ENCODE measurements at regions not wholly inside any gene's neighbourhood (a gene's known extent, or its start where the extent isn't known, plus 50 kb on each side); places are given as distances from the start of the nearest gene placed in this dataset.

DNA sequence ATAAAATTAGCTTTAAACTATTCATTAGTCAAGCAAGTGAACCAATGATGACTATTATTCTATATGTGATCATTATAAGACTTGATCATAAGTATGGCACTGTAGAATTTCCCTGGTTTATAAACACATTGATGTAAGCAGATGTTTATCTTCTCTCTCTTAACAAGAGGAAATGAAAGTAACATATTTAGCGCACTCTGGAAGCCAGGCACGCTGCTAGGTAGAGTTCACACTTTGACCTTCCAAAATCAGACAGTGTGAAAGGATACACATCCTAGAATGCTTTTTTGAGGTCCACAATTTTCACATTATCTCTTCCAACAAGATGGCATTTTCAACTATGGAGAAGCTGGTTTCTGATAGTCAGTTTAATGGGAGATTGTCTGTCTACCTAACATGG lies 529.4 kb upstream of the IGFBP3 start:
- Histone ChIP-seq H3K79me2 (ENCODE audit: insufficient read depth) (no peaks in the 10 kb centered on the region), H2AFZ (no peak overlapping the region), H3K4me2 (ENCODE audit: unreplicated experiment) (peak overlapping the region; percentile 24), H3K9me2 (ENCODE audit: insufficient read depth) (no peaks in the 10 kb centered on the region), H4K20me1 (ENCODE audit: insufficient read depth) (no peaks in the 10 kb centered on the region), H3K36me3 (ENCODE audit: low read depth) (no peaks in the 10 kb centered on the region), H3K27me3 (replicated peaks; ENCODE audit: insufficient read depth) (no peaks in the 10 kb centered on the region), H3K9me3 (ENCODE audit: low read depth) (no peaks in the 10 kb centered on the region), H3F3A (ENCODE audit: insufficient read depth) (peaks cover 18% of the 10 kb centered on the region), H3K4me3 (no peak overlapping the region), H3K9ac (no peak overlapping the region), H3K4me1 (ENCODE audit: insufficient read depth) (peaks cover 21% of the 10 kb centered on the region), H3K27ac (no peak overlapping the region; the same call in 1 of the 2 replicates)
- in situ Hi-C loops (cut with MboI), result no loop called here
- no peak for DNase-seq
- TF ChIP-seq EZH2phosphoT487 (IDR thresholded peaks at IDR 0.05; ENCODE audit: insufficient read depth, low read depth) (no peak), EZH2 (IDR thresholded peaks at IDR 0.05; ENCODE audit: insufficient read depth, poor library complexity, severe bottlenecking) (no peak)
- WGBS, 2 experiments (ENCODE audit: low coverage in 1 of 2, low lambda C conversion rate in 2 of 2, missing lambda C conversion rate in 2 of 2), result 80 to 85% methylated on average over 2 of the region's 2 CpGs

DNA sequence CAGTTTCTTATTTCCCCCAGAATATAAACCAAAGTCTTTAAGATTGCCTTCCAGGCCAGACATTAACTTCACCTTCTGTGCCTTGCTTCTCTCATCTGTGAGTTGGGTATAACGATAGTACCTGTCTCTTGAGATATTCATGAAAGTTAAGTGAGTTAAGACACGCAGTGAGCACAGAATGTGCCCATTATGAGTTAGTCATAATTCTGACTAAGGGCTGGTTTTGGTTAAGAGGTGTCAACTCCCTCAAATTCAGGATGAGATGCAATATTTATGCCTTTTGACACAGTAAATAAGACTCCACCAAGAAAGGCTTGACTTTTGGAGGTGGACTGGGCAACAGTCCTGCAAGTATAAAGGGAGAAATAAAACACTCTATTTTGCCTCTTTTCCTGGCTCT lies 528.7 kb upstream of the IGFBP3 start:
- H3K27ac ChIP-seq, result no peak overlapping the region
- in situ Hi-C loops (cut with MboI), result no loop called here
- no peaks in the 10 kb centered on the region for H3K79me2 ChIP-seq (ENCODE audit: insufficient read depth)
- H3K36me3 ChIP-seq (ENCODE audit: low read depth), result no peaks in the 10 kb centered on the region
- H3K4me2 ChIP-seq (ENCODE audit: unreplicated experiment), result no peak overlapping the region
- H2AFZ ChIP-seq, result peak overlapping the region; percentile 30; the same call in 1 of the 2 replicates
- 12 to 19% methylated on average over 2 of the region's 2 CpGs for WGBS, 2 experiments (ENCODE audit: low coverage in 1 of 2, low lambda C conversion rate in 2 of 2, missing lambda C conversion rate in 2 of 2)
- H4K20me1 ChIP-seq (ENCODE audit: insufficient read depth), result no peaks in the 10 kb centered on the region
- no peaks in the 10 kb centered on the region for H3K27me3 ChIP-seq (replicated peaks; ENCODE audit: insufficient read depth)
- DNase-seq, result peak; percentile 29
- no peaks in the 10 kb centered on the region for H3K9me2 ChIP-seq (ENCODE audit: insufficient read depth)
- TF ChIP-seq EZH2 (IDR thresholded peaks at IDR 0.05; ENCODE audit: insufficient read depth, poor library complexity, severe bottlenecking) (no peak), EZH2phosphoT487 (IDR thresholded peaks at IDR 0.05; ENCODE audit: insufficient read depth, low read depth) (no peak)
- H3K9me3 ChIP-seq (ENCODE audit: low read depth), result no peaks in the 10 kb centered on the region
- H3F3A ChIP-seq (ENCODE audit: insufficient read depth), result peaks cover 13% of the 10 kb centered on the region
- H3K4me1 ChIP-seq (ENCODE audit: insufficient read depth), result peaks cover 22% of the 10 kb centered on the region
- no peak overlapping the region for H3K9ac ChIP-seq
- no peak overlapping the region for H3K4me3 ChIP-seq

DNA sequence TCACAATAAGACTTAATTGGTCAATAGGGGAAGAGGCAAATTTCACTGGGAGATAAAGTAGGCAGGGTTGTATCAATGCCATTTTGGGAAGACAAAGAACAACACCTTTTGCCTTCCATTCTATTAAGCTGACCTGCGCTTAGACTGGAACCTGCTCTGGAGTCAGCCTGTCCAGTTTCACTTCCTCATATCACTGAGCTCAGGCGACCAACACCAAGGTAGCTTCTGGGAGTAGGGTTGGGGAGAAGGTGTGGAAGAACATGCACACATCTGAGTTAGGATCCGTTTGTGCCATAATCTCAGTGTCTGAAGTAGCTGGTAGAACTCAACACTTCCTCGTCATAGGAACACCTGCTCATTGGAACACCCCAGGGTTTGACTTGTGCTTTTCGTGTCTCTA lies 527.4 kb upstream of the IGFBP3 start:
- 98 to 99% methylated on average over 5 of the region's 5 CpGs for WGBS, 2 experiments (ENCODE audit: low coverage in 1 of 2, low lambda C conversion rate in 2 of 2, missing lambda C conversion rate in 2 of 2)
- peaks cover 22% of the 10 kb centered on the region for H3F3A ChIP-seq (ENCODE audit: insufficient read depth)
- H3K4me1 ChIP-seq (ENCODE audit: insufficient read depth), result peaks cover 29% of the 10 kb centered on the region
- no peak for TF ChIP-seq EZH2 (IDR thresholded peaks at IDR 0.05; ENCODE audit: insufficient read depth, poor library complexity, severe bottlenecking)
- H3K4me2 ChIP-seq (ENCODE audit: unreplicated experiment), result no peak overlapping the region
- H3K9me2 ChIP-seq (ENCODE audit: insufficient read depth), result no peaks in the 10 kb centered on the region
- in situ Hi-C loops (cut with MboI), result no loop called here
- no peaks in the 10 kb centered on the region for H3K27me3 ChIP-seq (replicated peaks; ENCODE audit: insufficient read depth)
- H3K9me3 ChIP-seq (ENCODE audit: low read depth), result no peaks in the 10 kb centered on the region
- no peaks in the 10 kb centered on the region for H3K36me3 ChIP-seq (ENCODE audit: low read depth)
- H2AFZ ChIP-seq, result no peak overlapping the region
- no peak overlapping the region for H3K27ac ChIP-seq
- no peak for DNase-seq
- H4K20me1 ChIP-seq (ENCODE audit: insufficient read depth), result no peaks in the 10 kb centered on the region
- H3K79me2 ChIP-seq (ENCODE audit: insufficient read depth), result no peaks in the 10 kb centered on the region
- H3K9ac ChIP-seq, result no peak overlapping the region
- H3K4me3 ChIP-seq, result no peak overlapping the region

DNA sequence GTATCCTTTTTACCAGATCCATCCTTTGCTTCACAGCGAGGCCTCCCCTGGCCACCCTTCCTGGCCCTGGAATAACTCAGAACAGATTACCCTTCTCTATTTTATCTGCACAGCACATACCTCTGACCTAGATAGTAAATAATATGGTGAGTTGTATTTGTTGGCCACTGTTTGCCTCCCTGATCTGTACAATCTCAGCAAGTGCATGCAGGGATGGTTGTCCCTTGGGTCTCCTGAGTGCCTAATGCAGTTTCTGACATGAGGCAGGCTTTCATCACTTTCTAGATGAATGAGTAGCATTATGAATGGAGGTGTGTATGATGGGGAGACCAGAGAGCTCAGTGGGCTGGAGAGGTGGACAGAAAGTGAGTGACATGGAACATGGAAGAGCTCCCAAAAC lies 525.1 kb upstream of the IGFBP3 start:
- 89 to 100% methylated on average over 1 of the region's 1 CpG for WGBS, 2 experiments (ENCODE audit: low coverage in 1 of 2, low lambda C conversion rate in 2 of 2, missing lambda C conversion rate in 2 of 2)
- in situ Hi-C loops (cut with MboI), result no loop called here
- Histone ChIP-seq H3K9me2 (ENCODE audit: insufficient read depth) (no peaks in the 10 kb centered on the region), H2AFZ (no peak overlapping the region), H4K20me1 (ENCODE audit: insufficient read depth) (no peaks in the 10 kb centered on the region), H3K27me3 (replicated peaks; ENCODE audit: insufficient read depth) (no peaks in the 10 kb centered on the region), H3F3A (ENCODE audit: insufficient read depth) (peaks cover 17% of the 10 kb centered on the region), H3K79me2 (ENCODE audit: insufficient read depth) (no peaks in the 10 kb centered on the region), H3K36me3 (ENCODE audit: low read depth) (no peaks in the 10 kb centered on the region), H3K27ac (no peak overlapping the region), H3K9me3 (ENCODE audit: low read depth) (no peaks in the 10 kb centered on the region), H3K9ac (no peak overlapping the region), H3K4me2 (ENCODE audit: unreplicated experiment) (no peak overlapping the region), H3K4me1 (ENCODE audit: insufficient read depth) (peaks cover 26% of the 10 kb centered on the region), H3K4me3 (no peak overlapping the region)
- no peak for TF ChIP-seq EZH2phosphoT487 (IDR thresholded peaks at IDR 0.05; ENCODE audit: insufficient read depth, low read depth)
- TF ChIP-seq EZH2 (IDR thresholded peaks at IDR 0.05; ENCODE audit: insufficient read depth, poor library complexity, severe bottlenecking), result no peak
- no peak for DNase-seq

DNA sequence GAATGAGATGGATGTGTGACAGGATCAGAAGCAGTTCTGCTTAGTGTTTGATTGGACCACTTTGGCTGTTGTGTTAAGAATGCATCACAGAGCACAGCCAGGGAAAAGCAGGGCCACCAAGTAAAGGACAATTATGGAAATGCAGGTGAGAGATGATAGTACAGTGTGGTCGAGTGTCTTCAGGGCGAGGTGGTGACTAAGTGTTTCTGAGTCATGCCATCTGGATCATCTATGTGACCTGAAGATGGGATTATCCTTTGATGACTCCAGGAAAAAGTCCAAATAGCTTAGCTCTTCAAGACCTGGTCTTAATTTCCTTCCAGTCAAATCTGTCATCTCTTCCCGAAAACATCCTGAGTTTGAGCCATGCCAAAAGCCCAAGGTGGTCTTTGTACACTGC lies 523.2 kb upstream of the IGFBP3 start:
- WGBS, 2 experiments (ENCODE audit: low coverage in 1 of 2, low lambda C conversion rate in 2 of 2, missing lambda C conversion rate in 2 of 2), result 31 to 38% methylated on average over 3 of the region's 3 CpGs
- Histone ChIP-seq H3F3A (ENCODE audit: insufficient read depth) (peaks cover 10% of the 10 kb centered on the region; the same call in 1 of the 2 replicates), H3K27ac (no peak overlapping the region)

More for the DNA sequence above, 523.2 kb upstream of the IGFBP3 start:
- in situ Hi-C loops (cut with MboI), result no loop called here
- Histone ChIP-seq H3K4me1 (ENCODE audit: insufficient read depth) (peaks cover 10% of the 10 kb centered on the region), H3K9me2 (ENCODE audit: insufficient read depth) (no peaks in the 10 kb centered on the region), H2AFZ (no peak overlapping the region), H3K9ac (no peak overlapping the region), H3K4me3 (no peak overlapping the region), H3K27me3 (replicated peaks; ENCODE audit: insufficient read depth) (no peaks in the 10 kb centered on the region), H4K20me1 (ENCODE audit: insufficient read depth) (no peaks in the 10 kb centered on the region), H3K36me3 (ENCODE audit: low read depth) (no peaks in the 10 kb centered on the region), H3K4me2 (ENCODE audit: unreplicated experiment) (no peak overlapping the region), H3K79me2 (ENCODE audit: insufficient read depth) (no peaks in the 10 kb centered on the region), H3K9me3 (ENCODE audit: low read depth) (no peaks in the 10 kb centered on the region)
- TF ChIP-seq EZH2 (IDR thresholded peaks at IDR 0.05; ENCODE audit: insufficient read depth, poor library complexity, severe bottlenecking), result no peak
- no peak for TF ChIP-seq EZH2phosphoT487 (IDR thresholded peaks at IDR 0.05; ENCODE audit: insufficient read depth, low read depth)
- DNase-seq, result peak; percentile 49

All from GM23248 (cell line).